IMR-90 (cell line): ENCODE measurements at regions not wholly inside any gene's neighbourhood (a gene's known extent, or its start where the extent isn't known, plus 50 kb on each side); places are given as distances from the start of the nearest gene placed in this dataset.

Experiments
- ATAC-seq: fragments of 200-7000 bp; cut with Tn5 transposase; 2 replicates; pipeline ENCODE4 v1.9.1; 2020; ENCODE audit warnings: low read depth, mild to moderate bottlenecking, moderate library complexity
- BruUV-seq: library from RNA; stranded (reverse); fragments of 400-500 nt; replicated peaks from 2 replicates; lab custom pipeline; 2021; lab: Mats Ljungman, UMichigan
- CTCF ChIA-PET: fragments of 300-600 bp; formaldehyde crosslinking; extraction: SDS; loops from one replicate; lab custom pipeline; 2021; ENCODE audit warnings: antibody characterized with exemption; lab: Yijun Ruan, JAX
- POLR2A ChIA-PET: fragments of 300-600 bp; sonication (Branson Sonifier 250); formaldehyde crosslinking; loops from one replicate; lab custom pipeline; 2022; ENCODE audit warnings: antibody characterized with exemption; ENCODE audit not compliant: unreplicated experiment; lab: Charles Lee
- DNase-seq: peaks from one replicate; pipeline ENCODE4 v3.0.0; 2013
- H2AFZ ChIP-seq: replicated peaks from 2 replicates; pipeline ENCODE3; 2013; ENCODE audit warnings: low read length, mild to moderate bottlenecking; ENCODE audit not compliant: poor library complexity
- H2AK5ac ChIP-seq: 2 replicates; pipeline ENCODE4 v1.6.1; 2013; ENCODE audit warnings: low read depth, low read length, inconsistent platforms
- H2AK9ac ChIP-seq: replicated peaks from 2 replicates; pipeline ENCODE3; 2013; ENCODE audit warnings: mild to moderate bottlenecking, low read depth, low read length, moderate library complexity; ENCODE audit not compliant: poor library complexity
- H2BK120ac ChIP-seq: 2 replicates; pipeline ENCODE4 v1.6.1; 2013; ENCODE audit warnings: low read depth, low read length, inconsistent platforms
- H2BK15ac ChIP-seq: 3 replicates; pipeline ENCODE4 v1.6.1; 2013; ENCODE audit warnings: low read depth, low read length, inconsistent platforms
- H2BK20ac ChIP-seq: 2 replicates; pipeline ENCODE4 v1.6.1; 2013; ENCODE audit warnings: low read depth, mild to moderate bottlenecking, inconsistent platforms, low read length, moderate library complexity
- H2BK5ac ChIP-seq: 2 replicates; pipeline ENCODE4 v1.6.1; 2013; ENCODE audit warnings: mild to moderate bottlenecking, low read depth, low read length, inconsistent platforms; ENCODE audit not compliant: poor library complexity, severe bottlenecking
- H3K14ac ChIP-seq: replicated peaks from 2 replicates; pipeline ENCODE4 v1.6.1; 2013; ENCODE audit warnings: low read depth, low read length, inconsistent platforms
- H3K18ac ChIP-seq: 2 replicates; pipeline ENCODE4 v1.6.1; 2013; ENCODE audit warnings: low read depth, low read length, control low read depth
- H3K23ac ChIP-seq: 2 replicates; pipeline ENCODE4 v1.6.1; 2013; ENCODE audit warnings: low read depth, low read length, inconsistent platforms
- H3K27ac ChIP-seq: 2 replicates; pipeline ENCODE4 v1.5.1; 2013; ENCODE audit warnings: mild to moderate bottlenecking, control low read depth, low read length; ENCODE audit not compliant: insufficient read depth
- H3K27me3 ChIP-seq: 2 replicates; pipeline ENCODE4 v1.6.1; 2013; ENCODE audit warnings: low read length; ENCODE audit not compliant: control insufficient read depth, insufficient read depth
- H3K36me3 ChIP-seq: 2 replicates; pipeline ENCODE4 v1.6.1; 2013; ENCODE audit warnings: low read length, mixed read lengths; ENCODE audit not compliant: control insufficient read depth, insufficient read depth
- H3K4ac ChIP-seq: 2 replicates; pipeline ENCODE4 v1.6.1; 2013; ENCODE audit warnings: low read depth, low read length, inconsistent platforms
- H3K4me1 ChIP-seq: 2 replicates; pipeline ENCODE4 v1.6.1; 2013; ENCODE audit warnings: low read length, mixed read lengths; ENCODE audit not compliant: control insufficient read depth, insufficient read depth
- H3K4me2 ChIP-seq: 2 replicates; pipeline ENCODE4 v1.6.1; 2013; ENCODE audit warnings: low read depth, mild to moderate bottlenecking, control low read depth, low read length, moderate library complexity
- H3K4me3 ChIP-seq: 2 replicates; pipeline ENCODE4 v1.5.1; 2013; ENCODE audit warnings: low read depth, mild to moderate bottlenecking, control low read depth, low read length, moderate library complexity; ENCODE audit not compliant: insufficient read depth
- H3K56ac ChIP-seq: 2 replicates; pipeline ENCODE4 v1.6.1; 2013; ENCODE audit warnings: low read length, inconsistent platforms; ENCODE audit not compliant: insufficient read depth; ENCODE audit errors: extremely low read depth
- H3K79me1 ChIP-seq, 2 experiments: 2 replicates each; pipeline ENCODE4 v1.6.1; 2013; ENCODE audit warnings: low read length in 2 of 2, inconsistent platforms in 1 of 2, low read depth in 1 of 2
- H3K9ac ChIP-seq: 2 replicates; pipeline ENCODE4 v1.6.1; 2013; ENCODE audit warnings: low read depth, low read length, control low read depth
- H3K9me1 ChIP-seq: 2 replicates; pipeline ENCODE4 v1.6.1; 2013; ENCODE audit warnings: low read length, inconsistent platforms; ENCODE audit not compliant: insufficient read depth
- H3K9me3 ChIP-seq: 2 replicates; pipeline ENCODE4 v1.6.1; 2013; ENCODE audit warnings: low read length; ENCODE audit not compliant: control insufficient read depth, insufficient read depth
- H4K20me1 ChIP-seq: 2 replicates; pipeline ENCODE4 v1.6.1; 2013; ENCODE audit warnings: low read length, inconsistent platforms; ENCODE audit not compliant: insufficient read depth
- H4K5ac ChIP-seq: 2 replicates; pipeline ENCODE4 v1.6.1; 2013; ENCODE audit warnings: mild to moderate bottlenecking, low read depth, low read length, control low read depth
- H4K8ac ChIP-seq, 2 experiments: 2 replicates each; pipeline ENCODE4 v1.6.1; 2013; ENCODE audit warnings: low read depth in 2 of 2, low read length in 2 of 2, control low read depth in 1 of 2, inconsistent platforms in 1 of 2
- H4K91ac ChIP-seq: 2 replicates; pipeline ENCODE4 v1.6.1; 2013; ENCODE audit warnings: low read depth, low read length, inconsistent platforms; ENCODE audit not compliant: insufficient read depth
- BHLHE40 ChIP-seq: fragments of 150-350 bp; IDR thresholded peaks from 2 replicates; pipeline ENCODE4 v1.6.1; 2016; ENCODE audit warnings: mild to moderate bottlenecking, low read depth, low read length
- CHD1 ChIP-seq: IDR thresholded peaks from 2 replicates; pipeline ENCODE4 v1.6.1; 2012; ENCODE audit warnings: low read depth, low read length, improper control_type of control experiment
- ELK1 ChIP-seq: fragments of 150-350 bp; IDR thresholded peaks from 2 replicates; pipeline ENCODE4 v1.6.1; 2016; ENCODE audit warnings: low read depth, mild to moderate bottlenecking, low read length, moderate library complexity, borderline replicate concordance
- FOS ChIP-seq: fragments of 150-350 bp; IDR thresholded peaks from 2 replicates; pipeline ENCODE4 v1.6.1; 2016; ENCODE audit warnings: low read depth, low read length
- MAZ ChIP-seq: IDR thresholded peaks from 2 replicates; pipeline ENCODE4 v1.6.1; 2012; ENCODE audit warnings: low read depth, mild to moderate bottlenecking, low read length, improper control_type of control experiment, moderate library complexity, borderline replicate concordance
- MXI1 ChIP-seq: IDR thresholded peaks from 2 replicates; pipeline ENCODE4 v1.6.1; 2012; ENCODE audit warnings: low read depth, mild to moderate bottlenecking, low read length, moderate library complexity, borderline replicate concordance
- POLR2A ChIP-seq: IDR thresholded peaks from 2 replicates; pipeline ENCODE4 v1.6.1; 2012; ENCODE audit warnings: mild to moderate bottlenecking, low read depth, low read length
- RAD21 ChIP-seq: IDR thresholded peaks from 2 replicates; pipeline ENCODE4 v1.6.1; 2012; ENCODE audit warnings: low read length, improper control_type of control experiment
- RFX5 ChIP-seq: IDR thresholded peaks from 2 replicates; pipeline ENCODE4 v1.8.0; 2012; ENCODE audit warnings: low read depth, mild to moderate bottlenecking, low read length, moderate library complexity
- SMC3 ChIP-seq: fragments of 150-350 bp; IDR thresholded peaks from 2 replicates; pipeline ENCODE4 v1.6.1; 2016; ENCODE audit warnings: low read depth, mild to moderate bottlenecking, antibody characterized with exemption, low read length, moderate library complexity
- WGBS, 2 experiments: methylation state at CpG; one replicate each; pipeline versions ENCODE4 v1.1.5 to v1.1.7; 2013; ENCODE audit warnings: missing lambda C conversion rate in 2 of 2; ENCODE audit not compliant: insufficient read length in 1 of 2; ENCODE audit errors: extremely low coverage in 2 of 2; 5-methylcytosine and 5-hydroxymethylcytosine counted together
- dilution Hi-C: fragments of 300-500 bp; cut with HindIII; formaldehyde crosslinking; loops from one replicate; pipeline ENCODE4 v1.14.3; 2018; ENCODE audit warnings: low sequenced_read_pairs; ENCODE audit not compliant: unreplicated experiment
- in situ Hi-C: fragments of 300-500 bp; cut with MboI; formaldehyde crosslinking; loops from 3 replicates; pipeline ENCODE4 v1.14.3; 2019; ENCODE audit warnings: low sequenced_read_pairs, inconsistent platforms, mixed read lengths
- intact Hi-C: fragments of 100-400 bp; cut with micrococcal nuclease; formaldehyde crosslinking; loops from 2 replicates; pipeline ENCODE4 v1.10.0; 2022

- ATAC-seq (no peak), DNase-seq (no peak)
- Histone ChIP-seq H3K36me3 (no peaks in the 10 kb centered on the region), H3K56ac (no peak overlapping the region), H3K4ac (no peak overlapping the region), H2AK9ac (no peak overlapping the region), H3K18ac (no peak overlapping the region), H3K9ac (no peak overlapping the region), H3K14ac (no peak overlapping the region), H4K20me1 (no peaks in the 10 kb centered on the region), H2BK15ac (no peak overlapping the region), H4K91ac (no peak overlapping the region), H2BK120ac (no peak overlapping the region), H3K4me1 (peaks cover 1% of the 10 kb centered on the region; the same call in 1 of the 2 replicates), H3K27ac (no peak overlapping the region), H3K79me1 (no peaks in the 10 kb centered on the region), H3K9me1 (no peaks in the 10 kb centered on the region), H3K9me3 (no peaks in the 10 kb centered on the region), H4K5ac (no peak overlapping the region), H3K4me2 (no peak overlapping the region), H3K27me3 (peaks cover 2% of the 10 kb centered on the region; the same call in 1 of the 2 replicates), H3K23ac (no peak overlapping the region), H3K4me3 (no peak overlapping the region), H2AFZ (no peak overlapping the region), H2AK5ac (no peak overlapping the region), H4K8ac (no peak overlapping the region), H2BK5ac (no peak overlapping the region), H2BK20ac (no peak overlapping the region)
- in situ Hi-C loops (no loop called here), intact Hi-C loops (no loop called here), dilution Hi-C loops (no loop called here)
- no CpG with 5 or more reads among the region's 2 CpGs for WGBS, 2 experiments
- no TSS peak for BruUV-seq
- ChIA-PET POLR2A (no interaction called here), CTCF (interaction anchor here (0.6 to 1.1 kb wide), 2 partner anchors 88 to 93 kb away, joined by 3 read pairs; no protein-coding TSS in a partner anchor)
- TF ChIP-seq BHLHE40, result no peak
- no peak for TF ChIP-seq CHD1
- no peak for TF ChIP-seq SMC3
- no peak for TF ChIP-seq MXI1
- TF ChIP-seq ELK1, result no peak
- no peak for TF ChIP-seq RAD21
- no peak for TF ChIP-seq FOS
- no peak for TF ChIP-seq POLR2A
- TF ChIP-seq MAZ, result no peak
- TF ChIP-seq RFX5, result no peak; the same call in 1 of the 2 replicates
These were observed 92.3 kb upstream of the ARID2 start for GRCh38 chr12:45637242-45637641.
